Activated naive CD4-positive, alpha-beta T cell treated with anti-CD3 and anti-CD28 coated beads, Interleukin-2, amount 10 ng/mL, durations not matched to agents 7 days and 5 days (primary cell): ENCODE measurements at regions not wholly inside any gene's neighbourhood (a gene's known extent, or its start where the extent isn't known, plus 50 kb on each side); places are given as distances from the start of the nearest gene placed in this dataset.

Source experiments
- CTCF ChIA-PET: fragments of 350-600 bp; sonication (Branson Sonifier 250); formaldehyde crosslinking; loops from one replicate; lab custom pipeline; 2021; ENCODE audit warnings: antibody characterized with exemption; lab: Charles Lee
- DNase-seq: peaks from one replicate; pipeline ENCODE4 v3.0.0-alpha.2; 2020
- H3K27ac Mint-ChIP-seq: one replicate; pipeline ENCODE4 v1.8.0; 2021; ENCODE audit warnings: mild to moderate bottlenecking, moderate library complexity, mixed read lengths
- H3K27me3 Mint-ChIP-seq: one replicate; pipeline ENCODE4 v1.8.0; 2021; ENCODE audit warnings: mild to moderate bottlenecking, mixed read lengths
- H3K36me3 Mint-ChIP-seq: one replicate; pipeline ENCODE4 v1.8.0; 2021; ENCODE audit warnings: mixed read lengths
- H3K4me1 Mint-ChIP-seq: one replicate; pipeline ENCODE4 v1.8.0; 2021; ENCODE audit warnings: mixed read lengths
- H3K4me3 Mint-ChIP-seq: one replicate; pipeline ENCODE4 v1.8.0; 2021; ENCODE audit warnings: mild to moderate bottlenecking, moderate library complexity, mixed read lengths
- H3K9me3 Mint-ChIP-seq: one replicate; pipeline ENCODE4 v1.8.0; 2021; ENCODE audit warnings: mixed read lengths

DNA sequence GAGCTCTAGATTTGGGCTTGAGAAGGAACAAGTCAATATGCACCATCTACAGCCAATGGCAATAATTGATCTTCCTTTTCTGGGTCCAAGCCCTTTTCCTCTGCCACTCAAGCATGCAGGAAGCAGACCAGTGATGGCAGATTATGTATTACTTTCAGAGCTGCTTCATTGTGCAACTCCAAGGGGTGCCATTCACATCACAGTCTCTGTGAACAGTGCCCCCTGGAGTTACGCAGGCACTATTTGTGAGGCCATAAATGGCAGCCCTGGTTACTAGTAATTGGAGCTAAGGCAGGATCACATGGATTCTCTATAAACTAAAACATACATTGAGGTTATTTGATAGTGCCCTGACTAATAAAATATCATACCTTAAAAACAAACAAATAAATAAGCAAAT, 313.4 kb upstream of the SLC7A11 start:
- no peak for DNase-seq
- Mint-ChIP-seq H3K27ac (no peak overlapping the region), H3K9me3 (peaks cover 3% of the 10 kb centered on the region), H3K27me3 (no peaks in the 10 kb centered on the region), H3K36me3 (no peaks in the 10 kb centered on the region), H3K4me1 (no peaks in the 10 kb centered on the region), H3K4me3 (no peak overlapping the region)
- CTCF ChIA-PET, result no interaction called here

DNA sequence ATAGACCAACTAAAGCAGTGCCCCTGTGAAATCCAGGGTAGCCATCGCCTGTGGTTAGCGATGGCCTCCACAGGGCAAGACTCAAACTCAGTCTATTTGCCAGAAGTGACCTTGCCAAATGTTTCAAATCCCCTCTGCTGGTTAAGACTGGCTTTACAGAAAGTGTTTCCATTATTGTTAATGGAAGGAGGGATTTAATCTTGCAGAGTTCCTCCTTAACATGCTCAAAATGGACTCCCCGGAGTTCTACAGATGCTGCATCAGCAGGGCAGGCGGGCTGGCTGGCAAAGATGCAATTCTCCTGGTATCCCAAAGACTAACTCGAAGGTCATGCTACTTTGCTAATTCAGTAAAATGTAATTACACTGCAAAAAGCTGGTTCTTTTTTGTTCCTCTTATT, 313.0 kb upstream of the SLC7A11 start:
- Mint-ChIP-seq H3K27me3 (no peaks in the 10 kb centered on the region), H3K4me1 (no peaks in the 10 kb centered on the region), H3K27ac (no peak overlapping the region), H3K4me3 (no peak overlapping the region), H3K36me3 (no peaks in the 10 kb centered on the region), H3K9me3 (peaks cover 3% of the 10 kb centered on the region)
- CTCF ChIA-PET, result no interaction called here
- no peak for DNase-seq

- CTCF ChIA-PET, result no interaction called here
- Mint-ChIP-seq H3K9me3 (peaks cover 3% of the 10 kb centered on the region), H3K27ac (no peak overlapping the region), H3K4me3 (no peak overlapping the region), H3K27me3 (no peaks in the 10 kb centered on the region), H3K36me3 (no peaks in the 10 kb centered on the region), H3K4me1 (no peaks in the 10 kb centered on the region)
- DNase-seq, result no peak
Observed at GRCh38 chr4:138553001-138553845, 311.1 kb upstream of the SLC7A11 start.

DNA sequence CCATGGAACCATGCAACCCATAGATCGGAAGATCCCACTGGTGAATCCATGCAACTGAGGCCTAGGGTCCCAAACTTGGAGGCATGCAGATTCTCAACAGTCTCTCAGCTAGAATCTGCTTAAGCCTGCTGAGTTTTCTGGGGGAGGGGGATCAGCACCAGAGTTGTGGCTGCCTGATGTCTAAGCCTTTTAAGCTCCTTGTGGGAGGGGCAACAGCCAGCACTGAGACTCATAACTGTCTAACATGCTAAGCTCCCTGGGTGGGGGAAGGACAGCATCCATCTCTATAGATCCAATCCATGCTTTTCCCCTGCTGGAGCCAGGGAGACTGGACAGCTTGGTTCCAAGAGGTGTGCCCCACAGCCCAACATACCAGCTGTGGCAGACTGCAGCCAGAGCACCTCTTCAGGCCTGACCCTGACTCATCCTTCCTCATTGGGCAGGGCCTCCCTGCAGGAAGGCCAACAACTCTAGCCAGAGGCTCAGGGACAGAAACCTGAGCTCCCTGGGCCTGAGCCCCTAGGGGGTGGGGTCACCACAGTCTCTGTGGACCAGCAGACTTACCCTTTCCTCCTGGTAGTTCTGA, 300.1 kb upstream of the SLC7A11 start:
- CTCF ChIA-PET, result no interaction called here

DNA sequence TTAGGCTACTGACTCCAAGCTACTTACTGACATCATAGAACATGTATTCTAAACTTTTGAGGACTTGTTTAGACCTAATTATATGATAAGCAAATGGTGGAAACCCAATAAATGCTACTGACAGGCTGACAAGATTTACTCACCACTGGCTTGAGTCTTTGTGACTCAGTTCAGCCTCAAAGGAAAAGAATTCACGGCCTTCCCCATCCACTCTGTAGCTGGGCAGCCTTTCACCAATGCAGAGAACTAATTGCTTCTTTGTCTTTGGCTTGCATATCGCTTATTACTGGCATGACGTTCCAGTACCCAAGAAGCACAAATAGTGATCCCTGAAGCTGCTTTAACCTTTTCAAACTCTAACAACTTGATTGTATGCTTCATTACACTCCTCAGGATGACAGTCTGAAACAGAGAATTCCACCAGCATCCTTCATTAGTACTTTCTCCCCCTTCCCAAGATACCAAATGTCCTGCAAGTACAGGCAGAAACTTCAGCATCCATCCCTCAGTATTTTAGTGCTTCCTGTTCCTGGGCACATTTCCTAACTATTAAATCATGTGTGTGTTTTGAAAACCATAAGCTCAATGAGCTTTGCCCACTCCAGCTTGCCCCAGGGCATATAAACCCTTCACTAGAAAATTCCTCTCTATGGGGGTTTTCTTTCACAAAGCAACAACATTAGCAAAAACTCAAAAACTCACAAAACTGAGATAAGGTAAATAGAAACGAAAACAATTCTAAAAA, 298.1 kb upstream of the SLC7A11 start:
- Mint-ChIP-seq H3K27ac (no peak overlapping the region), H3K36me3 (no peaks in the 10 kb centered on the region), H3K27me3 (no peaks in the 10 kb centered on the region), H3K9me3 (no peaks in the 10 kb centered on the region), H3K4me1 (no peaks in the 10 kb centered on the region), H3K4me3 (no peak overlapping the region)
- DNase-seq, result no peak
- CTCF ChIA-PET, result no interaction called here

More for the DNA sequence above, 300.1 kb upstream of the SLC7A11 start:
- Mint-ChIP-seq H3K4me1 (no peaks in the 10 kb centered on the region), H3K4me3 (no peak overlapping the region), H3K9me3 (no peaks in the 10 kb centered on the region), H3K27ac (no peak overlapping the region), H3K36me3 (no peaks in the 10 kb centered on the region), H3K27me3 (no peaks in the 10 kb centered on the region)
- DNase-seq, result no peak

DNA sequence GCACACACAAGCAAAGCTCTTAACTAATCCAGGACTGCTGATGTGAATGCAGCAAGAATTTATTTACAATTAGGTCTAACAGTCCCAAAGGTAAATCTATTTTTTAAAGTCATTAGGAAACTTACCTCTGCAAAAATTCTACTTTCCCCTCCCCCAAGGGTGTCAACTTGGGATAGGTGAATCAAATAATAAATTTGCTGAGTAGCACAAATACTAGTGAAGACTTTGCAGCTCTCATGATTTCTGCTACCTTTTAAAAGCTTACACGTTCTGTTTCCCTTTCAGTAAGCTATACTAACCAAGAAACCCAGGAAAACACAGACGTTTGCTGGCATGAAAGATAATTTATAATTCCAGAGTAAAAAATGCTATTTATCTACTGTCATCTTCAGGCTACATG, 296.6 kb upstream of the SLC7A11 start:
- CTCF ChIA-PET, result no interaction called here
- Mint-ChIP-seq H3K27ac (no peak overlapping the region), H3K36me3 (no peaks in the 10 kb centered on the region), H3K4me3 (no peak overlapping the region), H3K9me3 (no peaks in the 10 kb centered on the region), H3K27me3 (no peaks in the 10 kb centered on the region), H3K4me1 (no peaks in the 10 kb centered on the region)
- no peak for DNase-seq

- H3K27ac Mint-ChIP-seq, result no peak overlapping the region
- CTCF ChIA-PET, result no interaction called here
- DNase-seq, result no peak
- no peaks in the 10 kb centered on the region for H3K27me3 Mint-ChIP-seq
- H3K4me1 Mint-ChIP-seq, result no peaks in the 10 kb centered on the region
- no peaks in the 10 kb centered on the region for H3K9me3 Mint-ChIP-seq
- H3K36me3 Mint-ChIP-seq, result no peaks in the 10 kb centered on the region
- no peak overlapping the region for H3K4me3 Mint-ChIP-seq
Observed at GRCh38 chr4:138537731-138538490, 295.8 kb upstream of the SLC7A11 start.

DNA sequence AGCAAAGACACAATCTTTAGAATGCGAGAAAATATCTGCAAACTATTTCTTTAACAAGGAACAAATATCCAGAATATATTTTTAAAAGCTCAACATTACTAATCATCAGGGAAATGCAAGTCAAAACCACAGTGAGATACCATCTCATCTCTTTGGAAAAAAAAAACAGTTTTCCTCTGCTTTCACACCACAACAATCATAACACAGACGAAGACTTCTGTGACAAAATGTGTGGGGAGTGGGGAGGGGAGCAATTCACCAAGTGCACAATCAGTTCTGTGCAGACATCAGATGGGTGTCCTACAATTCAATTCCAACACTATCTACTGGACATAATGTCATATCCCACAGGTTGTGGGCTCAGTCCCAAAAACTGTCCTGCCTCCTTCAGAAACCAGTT, 293.2 kb upstream of the SLC7A11 start:
- CTCF ChIA-PET, result no interaction called here
- no peak for DNase-seq
- Mint-ChIP-seq H3K9me3 (peaks cover 10% of the 10 kb centered on the region), H3K4me3 (no peak overlapping the region), H3K4me1 (no peaks in the 10 kb centered on the region), H3K36me3 (no peaks in the 10 kb centered on the region), H3K27ac (no peak overlapping the region), H3K27me3 (no peaks in the 10 kb centered on the region)

- CTCF ChIA-PET, result interaction anchor here (1.9 kb wide), 1 partner anchor 12 kb away, joined by 4 read pairs; no protein-coding TSS in a partner anchor
- no peak overlapping the region for H3K27ac Mint-ChIP-seq
- no peaks in the 10 kb centered on the region for H3K9me3 Mint-ChIP-seq
- H3K27me3 Mint-ChIP-seq, result no peaks in the 10 kb centered on the region
- H3K4me3 Mint-ChIP-seq, result no peak overlapping the region
- no peaks in the 10 kb centered on the region for H3K36me3 Mint-ChIP-seq
- H3K4me1 Mint-ChIP-seq, result no peaks in the 10 kb centered on the region
- no peak for DNase-seq
Observed at GRCh38 chr4:138522366-138522765, 280.2 kb upstream of the SLC7A11 start.

DNA sequence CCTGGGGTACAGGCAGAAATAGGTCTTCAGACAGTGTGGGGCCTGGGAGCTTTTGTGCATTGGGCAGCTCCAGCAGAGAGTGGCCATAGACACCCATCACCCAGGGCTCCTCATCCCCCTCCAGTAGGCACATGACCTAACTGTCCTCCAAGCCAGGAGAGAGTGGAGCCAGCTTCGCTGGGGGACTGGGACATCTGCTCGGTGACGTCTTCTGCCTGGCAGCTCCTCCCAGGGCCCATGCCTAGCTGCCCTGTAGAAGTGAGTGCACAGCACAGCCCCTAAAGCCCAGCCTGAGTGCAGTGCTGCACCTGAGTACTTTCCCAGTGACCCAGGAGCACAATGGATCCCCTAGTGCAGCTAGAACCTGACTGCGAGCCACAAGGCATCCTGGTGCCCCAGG, 279.7 kb upstream of the SLC7A11 start:
- Mint-ChIP-seq H3K4me3 (no peak overlapping the region), H3K36me3 (no peaks in the 10 kb centered on the region), H3K27ac (no peak overlapping the region), H3K27me3 (no peaks in the 10 kb centered on the region), H3K9me3 (no peaks in the 10 kb centered on the region), H3K4me1 (no peaks in the 10 kb centered on the region)
- CTCF ChIA-PET, result interaction anchor here (1.9 kb wide), 1 partner anchor 12 kb away, joined by 4 read pairs; no protein-coding TSS in a partner anchor
- DNase-seq, result no peak

DNA sequence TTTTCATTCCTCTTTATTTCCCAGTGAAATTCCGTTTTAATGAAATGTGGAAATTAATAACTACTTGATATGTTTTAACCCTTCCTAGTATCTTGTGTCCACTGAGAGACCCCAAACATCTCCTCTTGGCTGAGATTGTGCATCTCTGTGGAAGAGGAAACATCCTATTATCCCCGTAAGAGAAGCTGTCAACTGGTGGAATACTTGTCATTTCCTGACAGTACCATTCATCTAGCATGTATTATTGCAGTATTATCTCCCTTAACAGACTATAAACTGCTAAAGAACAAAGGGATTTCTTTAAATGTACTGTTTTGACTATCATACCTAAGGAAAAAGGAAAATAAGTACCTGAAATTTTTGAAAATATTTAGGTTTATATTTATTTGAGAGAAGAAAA, 277.3 kb upstream of the SLC7A11 start:
- Mint-ChIP-seq H3K4me1 (no peaks in the 10 kb centered on the region), H3K36me3 (no peaks in the 10 kb centered on the region), H3K4me3 (no peak overlapping the region), H3K27ac (no peak overlapping the region), H3K27me3 (no peaks in the 10 kb centered on the region), H3K9me3 (no peaks in the 10 kb centered on the region)
- CTCF ChIA-PET, result no interaction called here
- no peak for DNase-seq

GRCh38 chr4:138513535-138513934, 271.4 kb upstream of the SLC7A11 start:
- Mint-ChIP-seq H3K27ac (no peak overlapping the region), H3K4me3 (no peak overlapping the region), H3K36me3 (no peaks in the 10 kb centered on the region), H3K9me3 (no peaks in the 10 kb centered on the region), H3K4me1 (no peaks in the 10 kb centered on the region), H3K27me3 (no peaks in the 10 kb centered on the region)
- no peak for DNase-seq
- CTCF ChIA-PET, result no interaction called here

- H3K4me3 Mint-ChIP-seq, result no peak overlapping the region
- no peaks in the 10 kb centered on the region for H3K27me3 Mint-ChIP-seq
- no peak overlapping the region for H3K27ac Mint-ChIP-seq
- no peak for DNase-seq
- CTCF ChIA-PET, result no interaction called here
- H3K9me3 Mint-ChIP-seq, result no peaks in the 10 kb centered on the region
- no peaks in the 10 kb centered on the region for H3K36me3 Mint-ChIP-seq
- H3K4me1 Mint-ChIP-seq, result no peaks in the 10 kb centered on the region
Observed at GRCh38 chr4:138512756-138513155, 270.6 kb upstream of the SLC7A11 start.

- Mint-ChIP-seq H3K4me3 (no peak overlapping the region), H3K36me3 (no peaks in the 10 kb centered on the region), H3K9me3 (peaks cover 3% of the 10 kb centered on the region), H3K27me3 (no peaks in the 10 kb centered on the region), H3K27ac (no peak overlapping the region), H3K4me1 (no peaks in the 10 kb centered on the region)
- CTCF ChIA-PET, result interaction anchor here (1.5 kb wide), 1 partner anchor 12 kb away, joined by 4 read pairs; no protein-coding TSS in a partner anchor
- no peak for DNase-seq
Observed at GRCh38 chr4:138510053-138510452, 267.9 kb upstream of the SLC7A11 start.
